ENCODE measurements at regions not wholly inside any gene's neighbourhood (a gene's known extent, or its start where the extent isn't known, plus 50 kb on each side); places are given as distances from the start of the nearest gene placed in this dataset.

GRCh38 chr2:6492573-6492972 is 373.1 kb downstream of the CMPK2 start:
- TF ChIP-seq CTCF (IDR thresholded peaks at IDR 0.05) (no peak), POLR2A (IDR thresholded peaks at IDR 0.05) (no peak)
- DNase-seq = no peak
- Histone ChIP-seq H3K27ac (no peak overlapping the region), H3K9me3 (peaks cover 0 to 33% (median 0%) of the 10 kb centered on the region in 3 donors), H3K27me3 (no peaks in the 10 kb centered on the region), H3K36me3 (no peaks in the 10 kb centered on the region), H3K4me3 (no peak overlapping the region), H3K4me1 (no peaks in the 10 kb centered on the region)
- WGBS, 2 donors = 33 to 42% methylated on average over 1 of the region's 1 CpG
- intact Hi-C loops (cut with DNase I) = no loop called here

GRCh38 chr2:6493266-6493665 is 372.4 kb downstream of the CMPK2 start:
- Histone ChIP-seq H3K9me3 (peaks cover 0 to 33% (median 0%) of the 10 kb centered on the region in 3 donors), H3K27ac (no peak overlapping the region), H3K27me3 (no peaks in the 10 kb centered on the region), H3K4me3 (no peak overlapping the region), H3K36me3 (no peaks in the 10 kb centered on the region), H3K4me1 (no peaks in the 10 kb centered on the region)
- DNase-seq = no peak
- 83 to 93% methylated on average over 2 to 3 of the region's 4 CpGs for WGBS, 2 donors
- TF ChIP-seq CTCF (IDR thresholded peaks at IDR 0.05) (no peak), POLR2A (IDR thresholded peaks at IDR 0.05) (no peak)
- intact Hi-C loops (cut with DNase I) = no loop called here

- H3K36me3 ChIP-seq = no peaks in the 10 kb centered on the region
- no peak overlapping the region for H3K4me3 ChIP-seq
- 63 to 71% methylated on average over 1 of the region's 1 CpG for WGBS, 2 donors
Observed at GRCh38 chr2:6493669-6494068, 372.0 kb downstream of the CMPK2 start.

GRCh38 chr2:6495466-6495865 is 370.2 kb downstream of the CMPK2 start:
- H3K27ac ChIP-seq = no peak overlapping the region
- H3K27me3 ChIP-seq = no peaks in the 10 kb centered on the region
- no peak overlapping the region for H3K4me3 ChIP-seq
- intact Hi-C loops (cut with DNase I) = no loop called here
- TF ChIP-seq POLR2A (IDR thresholded peaks at IDR 0.05) (no peak), CTCF (IDR thresholded peaks at IDR 0.05) (no peak)
- WGBS, 2 donors = 90 to 92% methylated on average over 16 to 19 of the region's 19 CpGs
- no peaks in the 10 kb centered on the region for H3K36me3 ChIP-seq
- H3K9me3 ChIP-seq = peaks cover 0 to 33% (median 0%) of the 10 kb centered on the region in 3 donors
- no peak for DNase-seq
- H3K4me1 ChIP-seq = no peaks in the 10 kb centered on the region

More at GRCh38 chr2:6493669-6494068, 372.0 kb downstream of the CMPK2 start:
- TF ChIP-seq CTCF (IDR thresholded peaks at IDR 0.05) = no peak
- no peak for TF ChIP-seq POLR2A (IDR thresholded peaks at IDR 0.05)
- intact Hi-C loops (cut with DNase I) = no loop called here
- Histone ChIP-seq H3K27ac (no peak overlapping the region), H3K4me1 (no peaks in the 10 kb centered on the region), H3K9me3 (peaks cover 0 to 33% (median 0%) of the 10 kb centered on the region in 3 donors), H3K27me3 (no peaks in the 10 kb centered on the region)
- DNase-seq = no peak

GRCh38 chr2:6496376-6496775 is 369.3 kb downstream of the CMPK2 start:
- H3K4me1 ChIP-seq = no peaks in the 10 kb centered on the region
- H3K4me3 ChIP-seq = no peak overlapping the region
- WGBS, 2 donors = 93 to 100% methylated on average over 6 to 10 of the region's 14 CpGs
- no peaks in the 10 kb centered on the region for H3K36me3 ChIP-seq
- no peak for TF ChIP-seq CTCF (IDR thresholded peaks at IDR 0.05)
- TF ChIP-seq POLR2A (IDR thresholded peaks at IDR 0.05) = no peak
- H3K9me3 ChIP-seq = peaks cover 0 to 31% (median 0%) of the 10 kb centered on the region in 3 donors
- intact Hi-C loops (cut with DNase I) = no loop called here
- DNase-seq = no peak
- H3K27me3 ChIP-seq = no peaks in the 10 kb centered on the region
- H3K27ac ChIP-seq = no peak overlapping the region

All from esophagus squamous epithelium (tissue), 5 donors.